Panc1 (cell line): ENCODE measurements at regions not wholly inside any gene's neighbourhood (a gene's known extent, or its start where the extent isn't known, plus 50 kb on each side); places are given as distances from the start of the nearest gene placed in this dataset.

ENCODE experiments used
- ATAC-seq: fragments of 200-7000 bp; cut with Tn5 transposase; 2 replicates; pipeline ENCODE4 v1.9.1; 2020; ENCODE audit warnings: mild to moderate bottlenecking, moderate library complexity
- BruUV-seq: library from RNA; stranded (reverse); fragments of 400-500 nt; replicated peaks from 2 replicates; lab custom pipeline; 2021; lab: Mats Ljungman, UMichigan
- CTCF ChIA-PET: fragments of 300-600 bp; sonication (Branson Sonifier 250); formaldehyde crosslinking; loops from one replicate; lab custom pipeline; 2022; ENCODE audit warnings: antibody characterized with exemption; lab: Charles Lee
- POLR2A ChIA-PET: fragments of 300-600 bp; sonication (Branson Sonifier 250); formaldehyde crosslinking; loops from one replicate; lab custom pipeline; 2022; ENCODE audit warnings: antibody characterized with exemption; lab: Charles Lee
- DNase-seq: peaks from one replicate; pipeline ENCODE4 v3.0.0-alpha.2; 2010; ENCODE audit warnings: low read depth, low spot score
- H3K27ac ChIP-seq: 2 replicates; pipeline ENCODE4 v1.5.1; 2011; ENCODE audit warnings: mild to moderate bottlenecking, low read length, inconsistent platforms
- H3K27me3 ChIP-seq: fragments of 200-500 bp; sonication (Bioruptor generic); 2 replicates; pipeline ENCODE4 v1.6.0; 2014; ENCODE audit warnings: low read length, inconsistent platforms; ENCODE audit not compliant: control insufficient read depth, insufficient read depth
- H3K36me3 ChIP-seq: fragments of 200-500 bp; sonication (Bioruptor generic); 2 replicates; pipeline ENCODE4 v1.5.1; 2014; ENCODE audit warnings: inconsistent platforms, mild to moderate bottlenecking, low read length, moderate library complexity; ENCODE audit not compliant: control insufficient read depth, insufficient read depth
- H3K4me1 ChIP-seq: 2 replicates; pipeline ENCODE4 v1.5.1; 2011; ENCODE audit warnings: inconsistent platforms, mild to moderate bottlenecking, low read length, moderate library complexity; ENCODE audit not compliant: control insufficient read depth, insufficient read depth
- H3K4me3 ChIP-seq, 2 experiments: 2 replicates each; pipeline ENCODE4 v1.5.1; 2011 to 2012; ENCODE audit warnings: low read depth in 2 of 2, low read length in 2 of 2, mild to moderate bottlenecking in 2 of 2, inconsistent platforms in 1 of 2, moderate library complexity in 1 of 2
- H3K9me3 ChIP-seq: fragments of 200-500 bp; sonication (Bioruptor generic); 2 replicates; pipeline ENCODE4 v1.5.1; 2014; ENCODE audit warnings: low read depth, mild to moderate bottlenecking, inconsistent platforms, low read length, moderate library complexity; ENCODE audit not compliant: control insufficient read depth, insufficient read depth
- POLR2AphosphoS5 ChIP-seq: IDR thresholded peaks from 2 replicates; pipeline ENCODE4 v1.6.1; 2012; ENCODE audit warnings: mild to moderate bottlenecking, low read depth, low read length, moderate library complexity
- SIN3A ChIP-seq: IDR thresholded peaks from 2 replicates; pipeline ENCODE4 v1.6.1; 2012; ENCODE audit warnings: low read depth, mild to moderate bottlenecking, low read length, moderate library complexity, borderline replicate concordance; ENCODE audit not compliant: insufficient read depth
- TCF7L2 ChIP-seq: IDR thresholded peaks from 2 replicates; pipeline ENCODE4 v1.6.1; 2011; ENCODE audit warnings: mild to moderate bottlenecking, low read depth, low read length, inconsistent platforms
- in situ Hi-C: cut with HindIII; loops from 2 replicates; pipeline ENCODE4 v1.10.0; 2016; ENCODE audit warnings: low sequenced_read_pairs, low pct_unique_long_range_greater_than_20kb
- intact Hi-C: fragments of 100-400 bp; cut with micrococcal nuclease; formaldehyde crosslinking; loops from one replicate; pipeline ENCODE4 v1.10.0; 2022; ENCODE audit not compliant: unreplicated experiment
- TF ChIP-seq, protein P1 (sequence below), 2 experiments: IDR thresholded peaks; 2 replicates each; pipeline ENCODE4 v1.6.1; 2011 to 2012; ENCODE audit warnings: low read depth in 2 of 2, control low read depth in 1 of 2, low read length in 1 of 2, mild to moderate bottlenecking in 1 of 2, moderate library complexity in 1 of 2; ENCODE audit not compliant: insufficient read depth in 1 of 2
- TF ChIP-seq, protein P2 (sequence below): fragments of 450-650 bp; IDR thresholded peaks from 2 replicates; pipeline ENCODE4 v1.5.1; 2017; ENCODE audit warnings: mild to moderate bottlenecking

DNA sequence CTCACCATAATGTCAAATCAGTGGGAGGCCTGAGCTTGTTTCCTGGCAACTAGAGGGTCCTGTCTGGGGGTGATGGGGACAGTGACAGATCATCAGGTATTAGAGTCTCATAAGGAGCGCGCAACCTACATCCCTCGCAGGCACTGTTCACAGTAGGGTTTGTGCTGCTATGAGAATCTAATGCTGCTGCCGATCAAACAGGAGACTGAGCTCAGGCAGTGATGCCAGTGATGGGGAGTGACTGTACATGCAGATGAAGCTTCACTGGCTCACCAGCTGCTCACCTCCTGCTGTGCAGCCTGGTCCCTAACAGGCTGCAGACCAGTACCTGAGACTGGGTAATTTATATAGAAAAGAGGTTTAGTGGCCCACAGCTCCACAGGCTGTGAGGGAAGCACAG is 147.3 kb downstream of the TTLL2 start:
- Histone ChIP-seq H3K27ac (no peak overlapping the region), H3K36me3 (no peaks in the 10 kb centered on the region), H3K9me3 (no peaks in the 10 kb centered on the region), H3K4me3 (no peak overlapping the region), H3K27me3 (no peaks in the 10 kb centered on the region; the same call in 1 of the 2 replicates), H3K4me1 (no peaks in the 10 kb centered on the region)
- no peak for TF ChIP-seq POLR2AphosphoS5
- TF ChIP-seq, protein P1, sequence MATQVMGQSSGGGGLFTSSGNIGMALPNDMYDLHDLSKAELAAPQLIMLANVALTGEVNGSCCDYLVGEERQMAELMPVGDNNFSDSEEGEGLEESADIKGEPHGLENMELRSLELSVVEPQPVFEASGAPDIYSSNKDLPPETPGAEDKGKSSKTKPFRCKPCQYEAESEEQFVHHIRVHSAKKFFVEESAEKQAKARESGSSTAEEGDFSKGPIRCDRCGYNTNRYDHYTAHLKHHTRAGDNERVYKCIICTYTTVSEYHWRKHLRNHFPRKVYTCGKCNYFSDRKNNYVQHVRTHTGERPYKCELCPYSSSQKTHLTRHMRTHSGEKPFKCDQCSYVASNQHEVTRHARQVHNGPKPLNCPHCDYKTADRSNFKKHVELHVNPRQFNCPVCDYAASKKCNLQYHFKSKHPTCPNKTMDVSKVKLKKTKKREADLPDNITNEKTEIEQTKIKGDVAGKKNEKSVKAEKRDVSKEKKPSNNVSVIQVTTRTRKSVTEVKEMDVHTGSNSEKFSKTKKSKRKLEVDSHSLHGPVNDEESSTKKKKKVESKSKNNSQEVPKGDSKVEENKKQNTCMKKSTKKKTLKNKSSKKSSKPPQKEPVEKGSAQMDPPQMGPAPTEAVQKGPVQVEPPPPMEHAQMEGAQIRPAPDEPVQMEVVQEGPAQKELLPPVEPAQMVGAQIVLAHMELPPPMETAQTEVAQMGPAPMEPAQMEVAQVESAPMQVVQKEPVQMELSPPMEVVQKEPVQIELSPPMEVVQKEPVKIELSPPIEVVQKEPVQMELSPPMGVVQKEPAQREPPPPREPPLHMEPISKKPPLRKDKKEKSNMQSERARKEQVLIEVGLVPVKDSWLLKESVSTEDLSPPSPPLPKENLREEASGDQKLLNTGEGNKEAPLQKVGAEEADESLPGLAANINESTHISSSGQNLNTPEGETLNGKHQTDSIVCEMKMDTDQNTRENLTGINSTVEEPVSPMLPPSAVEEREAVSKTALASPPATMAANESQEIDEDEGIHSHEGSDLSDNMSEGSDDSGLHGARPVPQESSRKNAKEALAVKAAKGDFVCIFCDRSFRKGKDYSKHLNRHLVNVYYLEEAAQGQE (IDR thresholded peaks at IDR 0.05; ENCODE audit: insufficient read depth in 1 of 2, low read depth in 2 of 2, low read length in 1 of 2): no peak
- intact Hi-C loops (no loop called here), in situ Hi-C loops (no loop called here)
- DNase-seq (no peak), ATAC-seq (no peak)
- POLR2A ChIA-PET: no interaction called here
- no TSS peak for BruUV-seq
- CTCF ChIA-PET: no interaction called here

DNA sequence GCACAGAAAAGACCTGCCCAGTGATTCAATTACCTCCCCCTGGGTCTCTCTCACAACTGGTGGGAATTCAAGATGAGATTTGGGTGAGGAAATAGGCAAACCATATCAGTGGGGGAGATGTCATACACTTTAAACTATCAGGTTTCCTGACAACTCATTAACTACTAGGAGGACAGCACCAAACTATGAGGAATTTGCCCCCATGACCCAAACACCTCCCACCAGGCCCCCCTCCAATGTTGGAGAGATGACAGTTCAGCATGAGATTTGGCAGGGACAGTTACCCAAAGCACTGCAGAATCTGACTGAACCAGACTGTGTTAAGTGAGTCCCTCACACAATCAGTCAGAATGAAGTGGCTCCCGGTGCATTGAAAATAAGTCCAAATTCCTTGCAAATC is 148.0 kb downstream of the TTLL2 start:
- Histone ChIP-seq H3K9me3 (no peaks in the 10 kb centered on the region), H3K36me3 (no peaks in the 10 kb centered on the region), H3K4me1 (no peaks in the 10 kb centered on the region), H3K4me3 (no peak overlapping the region), H3K27ac (no peak overlapping the region), H3K27me3 (no peaks in the 10 kb centered on the region; the same call in 1 of the 2 replicates)
- in situ Hi-C loops (no loop called here), intact Hi-C loops (no loop called here)
- ChIA-PET POLR2A (no interaction called here), CTCF (no interaction called here)
- TF ChIP-seq, protein P1 (IDR thresholded peaks at IDR 0.05; ENCODE audit: insufficient read depth in 1 of 2, low read depth in 2 of 2, low read length in 1 of 2): no peak
- TF ChIP-seq SIN3A (no peak), TCF7L2 (no peak), POLR2AphosphoS5 (no peak)
- TF ChIP-seq, protein P2, sequence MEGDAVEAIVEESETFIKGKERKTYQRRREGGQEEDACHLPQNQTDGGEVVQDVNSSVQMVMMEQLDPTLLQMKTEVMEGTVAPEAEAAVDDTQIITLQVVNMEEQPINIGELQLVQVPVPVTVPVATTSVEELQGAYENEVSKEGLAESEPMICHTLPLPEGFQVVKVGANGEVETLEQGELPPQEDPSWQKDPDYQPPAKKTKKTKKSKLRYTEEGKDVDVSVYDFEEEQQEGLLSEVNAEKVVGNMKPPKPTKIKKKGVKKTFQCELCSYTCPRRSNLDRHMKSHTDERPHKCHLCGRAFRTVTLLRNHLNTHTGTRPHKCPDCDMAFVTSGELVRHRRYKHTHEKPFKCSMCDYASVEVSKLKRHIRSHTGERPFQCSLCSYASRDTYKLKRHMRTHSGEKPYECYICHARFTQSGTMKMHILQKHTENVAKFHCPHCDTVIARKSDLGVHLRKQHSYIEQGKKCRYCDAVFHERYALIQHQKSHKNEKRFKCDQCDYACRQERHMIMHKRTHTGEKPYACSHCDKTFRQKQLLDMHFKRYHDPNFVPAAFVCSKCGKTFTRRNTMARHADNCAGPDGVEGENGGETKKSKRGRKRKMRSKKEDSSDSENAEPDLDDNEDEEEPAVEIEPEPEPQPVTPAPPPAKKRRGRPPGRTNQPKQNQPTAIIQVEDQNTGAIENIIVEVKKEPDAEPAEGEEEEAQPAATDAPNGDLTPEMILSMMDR: no peak
- ATAC-seq (no peak), DNase-seq (no peak)
- no TSS peak for BruUV-seq
